HG03095 (cell line): ENCODE measurements at regions not wholly inside any gene's neighbourhood (a gene's known extent, or its start where the extent isn't known, plus 50 kb on each side); places are given as distances from the start of the nearest gene placed in this dataset.
"Not testable (repeated sequence)": the region's sequence is repeated elsewhere in the genome, so short reads cannot be mapped to it uniquely, and the experiment has no call there.

Source experiments
- ATAC-seq: cut with Tn5 transposase; IDR thresholded peaks from one replicate; pipeline ENCODE4 v1.9.1; 2021; ENCODE audit warnings: moderate library complexity; ENCODE audit not compliant: unreplicated experiment

DNA sequence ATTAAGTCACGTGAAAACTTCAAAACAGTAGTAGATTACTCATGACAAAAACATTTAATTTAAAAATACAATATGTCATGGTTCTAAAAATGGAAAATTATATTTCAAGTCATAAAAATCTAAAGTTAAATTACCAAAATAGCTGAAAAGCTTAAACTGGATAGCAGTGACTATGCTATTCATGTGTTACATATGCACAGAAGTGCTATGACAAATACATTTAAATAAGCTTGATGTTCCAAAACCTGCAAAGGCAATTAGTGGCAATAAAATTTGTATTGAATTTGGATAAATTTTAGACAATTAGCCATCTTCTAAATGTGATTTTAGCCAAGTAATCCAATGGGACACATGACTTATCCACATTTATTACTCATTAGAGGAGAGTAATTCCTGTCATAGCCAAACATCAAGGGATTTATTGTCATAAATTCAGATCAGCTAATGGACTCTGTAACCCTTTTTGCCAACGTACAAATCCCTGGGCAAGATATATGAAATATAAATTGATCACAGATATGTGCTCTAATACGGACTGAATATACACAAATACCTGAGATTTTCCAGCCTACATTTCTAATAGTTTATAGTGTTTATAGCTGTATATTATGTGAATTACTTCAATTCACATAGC lies 419.4 kb downstream of the ISL1 start:
- no peak for ATAC-seq

DNA sequence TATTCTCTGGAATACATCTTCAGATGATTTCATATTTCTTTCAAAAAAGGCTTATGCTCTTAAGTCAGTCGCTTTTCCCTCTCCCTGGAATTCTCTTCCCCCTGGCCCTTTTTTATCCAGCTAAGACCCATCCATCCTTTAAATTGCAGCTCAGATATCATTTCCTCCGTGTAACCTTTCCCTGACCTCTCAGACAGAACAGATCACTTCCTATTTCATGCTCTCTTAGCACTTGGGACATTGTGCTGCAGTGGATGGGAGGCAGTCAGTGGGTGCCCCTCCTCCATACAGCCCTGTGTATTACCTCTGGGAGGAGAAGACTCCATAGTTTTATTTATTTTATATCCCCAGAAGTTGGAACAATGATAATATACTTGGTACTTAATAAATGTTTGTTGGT lies 423.4 kb downstream of the ISL1 start:
- ATAC-seq: no peak

DNA sequence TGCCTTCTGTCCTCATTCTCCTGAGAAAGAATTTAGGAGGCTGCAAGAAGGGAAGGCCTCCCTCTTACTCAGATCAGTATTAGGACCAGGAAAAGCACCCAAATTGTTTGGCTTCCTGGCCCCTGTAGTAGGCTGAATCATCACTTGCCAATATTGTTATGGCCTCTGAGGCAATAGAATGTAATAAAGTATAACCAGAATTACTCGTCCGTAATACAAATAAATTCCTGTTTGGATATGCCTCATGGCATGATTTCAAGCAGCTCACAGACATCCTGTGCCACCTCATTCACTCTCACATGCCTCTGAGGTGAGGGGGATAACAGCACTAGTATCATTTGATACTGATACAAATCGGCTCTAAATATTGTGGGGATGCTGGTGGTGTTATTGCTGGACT lies 427.3 kb downstream of the ISL1 start:
- ATAC-seq: no peak

DNA sequence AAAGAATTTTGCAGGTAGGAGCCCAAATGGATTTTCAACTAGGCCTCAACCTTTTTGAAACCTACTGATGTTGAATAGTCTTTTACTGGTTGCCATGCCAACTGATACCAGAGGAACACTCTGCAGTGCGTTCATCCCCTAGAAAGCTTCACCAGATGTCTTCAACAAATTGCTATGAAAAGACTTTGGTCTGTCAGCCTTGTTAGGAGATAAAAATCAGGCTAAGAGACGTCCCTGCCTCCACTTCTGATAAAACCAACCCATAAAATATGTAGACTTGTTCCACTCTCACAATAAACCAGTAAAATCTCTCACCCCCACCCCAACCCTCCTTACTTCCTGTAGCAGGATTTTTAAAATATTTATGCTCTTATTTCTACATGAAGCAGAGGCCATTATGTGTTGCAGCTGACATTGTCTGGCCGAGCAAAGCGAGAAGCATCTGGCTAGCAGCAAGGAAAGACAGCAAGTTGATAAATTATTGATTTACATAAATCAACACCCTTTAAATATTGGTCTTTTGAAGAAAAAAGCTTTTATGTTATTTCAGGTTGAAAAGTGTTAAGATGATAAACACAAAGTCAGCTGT lies 428.7 kb downstream of the ISL1 start:
- ATAC-seq: no peak

DNA sequence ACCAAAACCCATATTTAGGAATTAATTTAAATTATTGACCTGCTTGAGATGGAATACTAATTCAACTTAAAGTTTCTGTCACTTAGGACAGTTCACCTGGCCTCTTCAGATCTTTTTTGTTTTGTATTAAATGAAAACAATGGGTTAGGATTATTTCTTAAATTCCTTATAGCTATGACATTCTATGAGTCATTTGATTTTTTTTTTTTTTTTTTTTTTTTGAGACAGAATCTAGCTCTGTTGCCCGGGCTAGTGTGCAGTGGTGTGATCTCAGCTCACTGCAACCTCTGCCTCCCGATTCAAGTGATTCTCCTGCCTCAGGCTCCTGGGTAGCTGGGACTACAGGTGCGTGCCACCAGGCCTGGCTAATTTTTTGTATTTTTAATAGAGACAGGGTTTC lies 431.6 kb downstream of the ISL1 start:
- not testable (repeated sequence) for ATAC-seq

DNA sequence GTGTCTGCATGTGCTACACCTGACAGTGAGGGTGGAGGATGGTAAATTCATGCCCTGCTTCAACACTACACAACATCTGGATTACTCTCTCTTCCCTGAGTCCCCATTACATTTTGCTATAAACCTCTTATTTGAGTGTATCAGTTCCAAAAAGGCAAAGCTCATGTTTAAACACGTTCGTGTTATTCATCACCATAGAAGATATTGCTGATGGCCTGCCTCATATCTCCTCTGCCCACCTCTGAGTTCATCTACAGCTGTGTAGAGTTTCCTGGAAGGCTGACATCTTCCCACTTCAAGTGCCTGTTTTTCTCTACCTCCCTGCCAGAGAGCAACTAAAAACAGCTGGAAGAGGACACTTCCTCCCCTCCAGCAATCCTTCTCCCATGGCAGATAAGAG lies 433.2 kb downstream of the ISL1 start:
- ATAC-seq: no peak

DNA sequence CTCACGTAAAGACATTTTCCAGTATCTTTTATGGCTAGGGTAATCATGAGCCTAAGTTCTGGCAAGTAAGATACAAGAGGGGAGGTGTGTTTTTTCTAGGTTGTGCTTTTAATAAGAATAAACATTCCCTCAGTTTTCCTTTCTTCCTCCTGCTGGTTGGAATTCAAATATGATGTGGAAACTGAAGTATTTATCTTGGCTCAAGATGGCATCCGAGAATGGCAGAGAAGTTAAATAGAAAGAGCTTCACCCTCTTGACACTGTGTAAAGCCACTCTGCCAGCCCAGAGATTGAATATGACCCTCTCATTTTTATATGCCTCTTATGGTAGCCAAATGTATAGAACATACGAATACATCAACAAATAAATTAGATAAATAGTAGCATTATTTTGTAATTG lies 438.4 kb downstream of the ISL1 start:
- ATAC-seq: no peak

DNA sequence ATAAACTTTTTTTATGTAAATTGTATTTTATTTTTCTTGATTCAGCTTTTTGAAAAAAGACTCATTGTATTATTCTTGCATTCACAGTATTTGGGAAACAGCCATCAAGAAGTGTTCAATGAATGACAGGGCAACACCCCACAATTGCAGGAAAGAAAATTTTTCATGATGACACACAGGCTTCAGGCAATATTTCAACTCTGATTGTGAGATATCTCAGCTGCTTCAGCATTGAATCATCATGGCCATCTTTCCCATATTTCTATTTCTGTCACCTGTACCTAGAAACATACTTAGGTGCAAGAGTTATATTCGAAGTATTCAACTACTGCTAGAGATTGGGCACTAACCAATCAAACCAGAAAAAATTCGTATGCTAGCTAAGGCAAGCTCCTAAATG lies 446.0 kb downstream of the ISL1 start:
- no peak for ATAC-seq

DNA sequence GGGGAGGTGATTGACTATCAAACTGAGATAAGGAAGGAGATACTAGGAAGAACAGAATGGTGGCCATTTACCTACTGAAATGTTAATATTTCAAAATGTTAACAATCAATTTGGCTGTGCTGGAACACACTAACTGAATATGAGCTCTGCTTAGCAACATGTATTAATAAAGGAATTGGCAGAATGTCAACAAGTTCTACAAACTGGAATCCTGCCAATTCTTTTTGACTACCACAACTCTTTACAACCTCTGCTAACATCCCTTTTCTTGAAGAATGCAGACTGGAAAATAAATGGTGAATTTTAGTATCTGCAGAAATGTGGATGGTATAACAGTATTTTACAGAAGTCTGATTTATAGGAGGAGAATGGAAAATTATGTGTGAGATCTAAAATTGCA lies 446.4 kb downstream of the ISL1 start:
- ATAC-seq: no peak

DNA sequence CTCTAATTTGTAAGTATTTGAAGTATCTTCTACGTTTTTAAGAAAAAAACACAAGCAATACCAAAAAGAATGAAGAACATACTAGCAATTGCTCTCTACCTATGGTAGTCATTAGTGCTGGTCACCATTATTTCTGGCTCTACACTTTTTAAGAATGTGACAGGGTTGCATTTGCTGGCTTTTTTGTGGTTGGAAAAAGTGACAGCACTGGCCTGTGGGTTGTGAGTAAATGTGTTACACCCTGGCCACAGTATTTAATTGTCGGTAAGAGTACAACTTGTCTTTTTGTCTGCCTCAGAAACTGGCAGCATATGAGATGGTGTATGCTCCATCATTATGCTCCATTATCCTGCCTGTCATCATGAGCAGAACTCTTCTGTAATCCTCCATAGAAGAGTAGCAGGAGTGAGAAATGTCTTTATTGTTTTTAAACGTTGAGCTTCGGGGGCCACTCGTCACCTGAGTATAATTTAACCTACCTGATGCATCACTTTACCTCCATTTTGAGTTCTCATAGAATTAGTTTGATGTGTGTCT lies 449.8 kb downstream of the ISL1 start:
- no peak for ATAC-seq

DNA sequence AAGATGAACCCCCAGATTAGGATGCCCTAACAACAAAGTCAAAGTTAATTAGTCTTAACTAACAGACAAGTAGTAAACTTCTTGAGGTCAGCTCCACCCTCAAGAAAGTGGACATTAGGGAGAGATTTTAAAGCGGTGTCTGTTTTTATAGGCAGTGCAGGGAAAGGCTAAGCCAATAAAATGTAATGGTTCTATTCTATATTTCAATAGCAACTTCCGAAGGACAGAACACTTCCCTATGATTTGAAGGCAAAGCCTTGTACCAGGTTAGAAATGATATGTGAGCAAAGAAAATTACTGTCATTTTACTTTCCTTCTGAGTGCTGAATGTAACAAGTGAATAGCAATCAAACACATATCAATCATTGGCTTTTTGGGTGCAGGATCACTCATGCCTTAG lies 455.2 kb downstream of the ISL1 start:
- no peak for ATAC-seq

DNA sequence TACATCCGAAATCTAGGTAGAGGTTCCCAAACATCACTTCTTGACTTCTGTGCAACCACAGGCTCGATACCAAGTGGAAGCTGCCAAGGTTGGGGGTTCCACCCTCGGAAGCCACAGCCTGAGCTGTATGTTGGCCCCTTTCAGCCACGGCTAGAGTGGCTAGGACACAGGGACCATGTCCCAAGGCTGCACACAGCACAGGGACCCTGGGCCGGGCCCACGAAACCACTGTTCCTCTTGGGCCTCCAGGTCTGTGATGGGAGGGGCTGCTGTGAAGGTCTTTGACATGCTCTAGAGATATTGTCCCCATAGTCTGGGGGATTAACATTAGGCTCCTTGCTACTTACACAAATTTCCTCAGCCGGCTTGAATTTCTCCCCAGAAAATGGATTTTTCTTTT lies 460.6 kb downstream of the ISL1 start:
- ATAC-seq: no peak

DNA sequence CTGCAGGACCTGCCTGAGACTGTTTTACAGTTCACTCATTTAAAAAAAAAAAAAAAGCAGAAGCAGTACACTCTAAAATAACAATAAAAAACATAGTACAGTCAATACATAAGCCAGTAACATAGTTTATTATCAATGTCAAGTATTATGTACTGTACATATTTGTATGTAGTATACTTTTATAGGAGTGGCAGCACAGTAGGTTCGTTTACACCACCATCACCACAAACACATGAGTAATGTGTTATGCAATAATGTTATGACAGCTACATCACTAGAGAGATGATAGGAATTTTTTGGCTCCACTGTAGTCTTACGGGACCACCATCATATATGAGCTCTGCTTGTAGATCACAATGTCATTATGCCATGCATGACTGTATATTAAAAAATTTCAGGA lies 462.8 kb downstream of the ISL1 start:
- no peak for ATAC-seq

DNA sequence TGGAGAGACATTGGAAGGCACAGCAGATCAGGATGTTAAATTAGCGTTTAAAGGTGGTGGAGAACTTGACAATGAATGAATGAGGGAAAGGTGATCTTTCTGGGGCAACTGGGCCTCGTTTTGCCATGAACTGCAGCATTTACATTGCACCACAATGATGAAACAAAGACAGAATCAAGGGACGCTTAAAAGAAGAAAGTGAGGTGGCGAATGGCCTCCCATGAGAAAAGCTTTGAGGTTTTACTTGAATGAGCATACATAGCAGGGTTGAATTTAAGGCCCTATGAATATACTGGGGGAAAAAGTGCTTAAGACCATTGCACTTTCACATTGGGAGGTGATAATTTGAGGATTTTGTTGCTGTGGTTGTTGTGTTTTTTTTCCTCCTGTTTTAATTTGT lies 476.4 kb downstream of the ISL1 start:
- no peak for ATAC-seq

DNA sequence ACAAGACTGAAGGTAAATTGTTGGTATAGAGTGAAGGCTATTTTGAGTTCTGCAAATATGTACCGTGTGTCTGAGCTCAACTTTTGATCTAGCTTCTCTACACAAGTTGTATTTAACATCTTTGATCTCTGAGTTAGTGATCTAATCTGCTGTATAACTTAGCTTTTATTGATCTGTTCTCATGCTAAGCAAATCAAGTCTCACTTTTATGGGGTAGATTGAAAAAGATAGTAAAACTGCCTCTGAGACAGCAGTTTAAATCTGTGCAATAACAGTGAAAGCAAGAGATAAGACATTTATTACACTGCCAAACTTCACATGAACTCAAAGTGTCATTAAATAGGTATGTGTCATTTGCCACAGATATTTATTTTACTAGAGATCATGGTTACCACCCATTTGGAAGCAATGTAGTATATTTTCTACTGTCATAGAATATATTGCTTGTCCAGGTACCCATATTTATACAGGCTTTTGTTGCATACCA lies 477.3 kb downstream of the ISL1 start:
- no peak for ATAC-seq

DNA sequence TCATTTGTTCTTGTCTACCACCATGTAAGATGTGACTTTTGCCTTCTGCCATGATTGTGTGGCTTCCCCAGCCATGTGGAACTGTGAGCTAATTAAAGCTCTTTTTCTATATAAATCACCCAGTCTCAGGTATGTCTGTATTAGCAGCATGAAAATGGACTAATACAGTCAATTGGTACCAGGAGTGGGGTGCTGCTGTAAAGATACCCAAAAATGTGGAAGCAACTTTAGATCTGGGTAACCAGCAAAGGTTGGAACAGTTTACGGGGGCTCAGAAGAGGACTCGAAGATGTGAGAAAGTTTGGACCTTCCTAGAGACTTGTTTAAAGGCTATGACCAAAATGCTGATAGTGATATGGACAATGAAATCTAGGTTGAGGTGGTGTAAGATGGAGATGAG lies 488.9 kb downstream of the ISL1 start:
- ATAC-seq: no peak

DNA sequence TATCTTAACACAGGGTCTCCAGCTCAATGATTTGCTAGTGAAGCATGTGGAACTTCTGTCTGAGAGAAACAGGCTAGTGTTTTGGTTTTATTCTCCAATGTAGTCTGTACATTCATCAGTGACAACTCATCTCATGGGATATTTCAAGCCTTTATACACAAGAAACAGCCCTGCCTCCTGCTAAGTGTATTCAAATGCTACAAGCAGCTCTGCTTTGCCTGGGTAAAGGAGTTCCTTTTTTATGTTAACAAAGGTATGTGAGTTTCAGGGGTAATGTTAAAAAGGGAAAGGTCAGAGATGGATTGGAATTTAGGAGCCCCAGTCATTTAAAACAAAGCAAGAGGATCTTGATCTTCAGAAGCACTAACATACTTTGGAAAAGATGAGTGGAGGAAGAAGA lies 498.7 kb downstream of the ISL1 start:
- no peak for ATAC-seq

DNA sequence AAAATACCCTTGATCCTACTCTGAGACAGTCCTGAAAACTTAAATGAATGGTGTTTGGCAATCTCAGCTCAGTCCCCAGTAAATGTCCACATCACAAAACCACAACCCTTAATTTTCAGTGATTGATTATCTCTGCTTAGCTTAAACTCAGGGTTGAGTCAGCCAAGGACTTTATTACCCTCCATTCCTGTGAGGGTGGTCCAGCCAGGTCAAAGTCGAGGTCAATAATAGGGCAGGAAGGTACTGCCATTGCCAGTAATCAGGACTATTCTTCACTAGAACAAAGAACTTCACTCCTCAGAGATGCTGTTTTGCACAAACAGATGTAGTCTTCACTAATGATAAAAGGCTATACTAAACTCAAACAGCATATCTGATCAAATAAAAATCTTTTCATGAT lies 499.4 kb downstream of the ISL1 start:
- ATAC-seq: no peak

DNA sequence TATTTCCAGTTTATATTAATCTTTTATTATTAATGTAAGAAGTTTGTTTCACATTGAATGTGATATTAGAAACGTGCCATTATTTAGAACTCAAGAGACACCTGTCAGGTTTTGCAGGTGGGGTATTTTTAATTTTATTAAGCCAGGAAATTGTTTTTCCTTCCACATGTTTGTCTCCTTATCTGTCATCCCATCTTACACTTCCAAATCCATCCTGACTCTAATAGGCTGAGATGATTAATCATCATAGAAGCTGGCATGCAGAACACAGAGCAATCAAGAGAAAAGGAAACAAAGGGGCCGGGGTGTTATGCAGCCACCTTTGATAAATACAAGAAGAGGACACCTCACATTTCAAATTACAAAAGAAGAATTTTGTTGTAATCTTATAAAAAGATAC lies 506.5 kb downstream of the ISL1 start:
- ATAC-seq: no peak

DNA sequence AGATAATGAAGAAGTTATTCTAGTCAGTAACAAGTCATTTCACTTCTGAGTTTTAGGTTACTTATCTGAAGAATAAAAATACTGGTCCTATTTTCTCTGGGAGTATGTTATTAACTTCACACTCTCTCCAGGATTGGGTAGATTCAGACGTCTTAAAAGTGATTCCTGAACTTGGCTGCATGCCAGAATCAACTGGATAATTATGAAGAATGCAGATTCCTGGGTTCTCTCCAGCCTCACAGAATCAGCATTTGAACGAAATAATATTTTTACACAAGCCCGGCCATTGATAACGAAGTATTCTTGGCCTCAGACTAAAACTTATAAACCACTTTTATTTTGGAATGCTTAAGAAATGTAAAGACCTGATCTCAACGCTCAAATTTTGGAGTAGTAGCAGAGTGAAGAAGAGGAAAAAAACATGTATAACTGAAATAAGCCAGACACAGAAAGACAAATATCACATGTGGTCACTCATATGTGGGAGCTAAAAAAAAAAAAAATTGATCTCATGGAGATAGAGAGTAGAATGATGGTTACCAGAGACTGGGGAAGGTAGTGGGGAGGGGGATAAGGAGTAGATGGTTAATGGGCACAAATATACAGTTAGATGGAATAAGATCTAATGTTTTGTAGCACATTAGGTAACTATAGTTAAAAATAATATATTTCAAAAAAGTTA lies 507.3 kb downstream of the ISL1 start:
- no peak for ATAC-seq

DNA sequence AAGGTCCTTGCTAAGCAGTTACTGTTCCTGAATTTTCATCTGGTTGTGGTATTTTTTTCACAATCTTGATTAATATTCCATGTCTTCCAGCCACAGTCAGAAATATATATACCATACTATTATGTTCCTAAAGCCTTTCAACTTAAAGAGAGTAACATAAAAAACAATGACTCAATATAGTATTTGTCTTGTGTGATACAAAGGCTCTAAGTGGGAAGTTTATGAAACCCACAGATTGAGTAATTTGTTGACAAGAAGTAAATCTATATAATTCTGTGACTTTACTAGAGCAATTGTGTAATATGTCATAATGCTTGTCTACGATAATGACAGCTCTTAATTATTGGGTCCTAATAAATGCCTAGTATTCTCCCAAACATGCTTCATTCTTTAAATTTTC lies 509.4 kb downstream of the ISL1 start:
- ATAC-seq: no peak

DNA sequence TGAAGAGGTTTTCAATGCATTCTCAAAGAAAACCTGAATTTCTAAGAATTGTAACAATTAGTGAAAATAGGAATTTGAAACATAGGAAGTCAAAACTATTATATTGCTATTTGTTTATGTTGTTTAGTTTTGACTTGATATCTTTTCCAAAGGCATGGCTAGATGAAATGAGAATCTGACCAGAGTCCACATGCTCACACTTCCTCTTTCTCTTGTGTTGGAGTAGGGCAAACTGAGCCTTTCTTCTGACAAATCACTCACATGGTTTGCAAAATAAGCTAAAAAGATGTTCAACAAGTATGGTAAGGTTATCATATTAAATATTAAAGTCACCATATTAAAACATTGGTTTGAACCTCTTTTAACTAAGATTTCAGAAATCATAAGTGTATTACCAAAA lies 512.6 kb downstream of the ISL1 start:
- ATAC-seq: no peak
